Smooth muscle cell (in vitro differentiated cells): ENCODE measurements at regions not wholly inside any gene's neighbourhood (a gene's known extent, or its start where the extent isn't known, plus 50 kb on each side); places are given as distances from the start of the nearest gene placed in this dataset.

Experiments
- DNase-seq: peaks from one replicate; lab custom pipeline; 2025; ENCODE audit not compliant: unreplicated experiment; lab: John Stamatoyannopoulos, UW
- H2AFZ ChIP-seq: fragments of 200-600 bp; sonication (generic); 2 replicates; pipeline ENCODE4 v1.6.0; 2016; ENCODE audit warnings: antibody characterized with exemption, low read depth, mild to moderate bottlenecking
- H3F3A ChIP-seq: fragments of 200-600 bp; sonication (generic); 2 replicates; pipeline ENCODE4 v1.6.0; 2017; ENCODE audit warnings: antibody characterized with exemption, low read depth
- H3K27ac ChIP-seq: fragments of 200-600 bp; sonication (generic); 2 replicates; pipeline ENCODE4 v1.5.1; 2016; ENCODE audit warnings: low read depth, mild to moderate bottlenecking
- H3K27me3 ChIP-seq: fragments of 200-600 bp; sonication (generic); 2 replicates; pipeline ENCODE4 v1.6.1; 2016; ENCODE audit warnings: low read depth, mild to moderate bottlenecking
- H3K36me3 ChIP-seq: fragments of 200-600 bp; sonication (generic); 2 replicates; pipeline ENCODE4 v1.5.1; 2016; ENCODE audit warnings: low read depth
- H3K4me1 ChIP-seq: fragments of 200-600 bp; sonication (generic); 2 replicates; pipeline ENCODE4 v1.5.1; 2016; ENCODE audit warnings: low read depth
- H3K4me2 ChIP-seq: fragments of 200-600 bp; sonication (generic); 2 replicates; pipeline ENCODE4 v1.6.0; 2016; ENCODE audit warnings: mild to moderate bottlenecking
- H3K4me3 ChIP-seq: fragments of 200-600 bp; sonication (generic); 2 replicates; pipeline ENCODE4 v1.5.1; 2016; ENCODE audit warnings: mild to moderate bottlenecking
- H3K79me2 ChIP-seq: fragments of 200-600 bp; sonication (generic); 2 replicates; pipeline ENCODE4 v1.6.0; 2016; ENCODE audit warnings: low read depth, mild to moderate bottlenecking
- H3K9ac ChIP-seq: fragments of 200-600 bp; sonication (generic); 2 replicates; pipeline ENCODE4 v1.6.0; 2016; ENCODE audit warnings: low read depth
- H3K9me3 ChIP-seq: fragments of 200-600 bp; sonication (generic); replicated peaks from 2 replicates; pipeline ENCODE4 v1.5.1; 2016; ENCODE audit warnings: low read depth
- H4K20me1 ChIP-seq: fragments of 200-600 bp; sonication (generic); 2 replicates; pipeline ENCODE4 v1.6.0; 2016; ENCODE audit warnings: low read depth
- CTCF ChIP-seq: fragments of 200-600 bp; sonication (generic); IDR thresholded peaks from 2 replicates; pipeline ENCODE4 v1.5.1; 2017; ENCODE audit warnings: borderline replicate concordance, mild to moderate bottlenecking, antibody characterized with exemption; ENCODE audit not compliant: insufficient read depth, poor library complexity, severe bottlenecking
- WGBS: methylation state at CpG from one replicate; pipeline ENCODE4 v1.1.7; 2016; ENCODE audit warnings: low lambda C conversion rate; 5-methylcytosine and 5-hydroxymethylcytosine counted together

GRCh38 chr13:43990021-43990420, 110.3 kb downstream of the LACC1 start:
- H3K9ac ChIP-seq = no peak overlapping the region
- H3K79me2 ChIP-seq = no peaks in the 10 kb centered on the region
- no peaks in the 10 kb centered on the region for H3K9me3 ChIP-seq
- no peak overlapping the region for H3K27ac ChIP-seq
- no peaks in the 10 kb centered on the region for H3K36me3 ChIP-seq
- H3K4me2 ChIP-seq = no peak overlapping the region
- no peak for TF ChIP-seq CTCF
- H3K4me3 ChIP-seq = no peak overlapping the region
- WGBS = 73% methylated on average over 5 of the region's 5 CpGs
- no peaks in the 10 kb centered on the region for H4K20me1 ChIP-seq
- peaks cover 12% of the 10 kb centered on the region for H3K4me1 ChIP-seq
- H2AFZ ChIP-seq = peak overlapping the region; percentile 66
- no peak for DNase-seq
- no peaks in the 10 kb centered on the region for H3K27me3 ChIP-seq
- H3F3A ChIP-seq = peaks cover 13% of the 10 kb centered on the region

- no peak for TF ChIP-seq CTCF
Observed at GRCh38 chr13:43990829-43991228, 111.1 kb downstream of the LACC1 start.

GRCh38 chr13:43991773-43992201, 112.1 kb downstream of the LACC1 start:
- 79% methylated on average over 4 of the region's 4 CpGs for WGBS
- Histone ChIP-seq H3K27ac (no peak overlapping the region), H3K4me2 (no peak overlapping the region), H3K79me2 (no peaks in the 10 kb centered on the region), H4K20me1 (no peaks in the 10 kb centered on the region), H3K9me3 (no peaks in the 10 kb centered on the region), H3K9ac (no peak overlapping the region), H3K4me3 (no peak overlapping the region), H3K27me3 (no peaks in the 10 kb centered on the region), H3F3A (peaks cover 3% of the 10 kb centered on the region), H3K4me1 (peaks cover 1% of the 10 kb centered on the region), H3K36me3 (no peaks in the 10 kb centered on the region), H2AFZ (no peak overlapping the region)
- no peak for DNase-seq
- TF ChIP-seq CTCF = no peak

More at GRCh38 chr13:43990829-43991228, 111.1 kb downstream of the LACC1 start:
- Histone ChIP-seq H3K9me3 (no peaks in the 10 kb centered on the region), H3K79me2 (no peaks in the 10 kb centered on the region), H2AFZ (peak overlapping the region; percentile 66), H3F3A (peaks cover 11% of the 10 kb centered on the region), H3K27ac (no peak overlapping the region), H3K36me3 (no peaks in the 10 kb centered on the region), H3K4me2 (no peak overlapping the region), H3K4me1 (peaks cover 11% of the 10 kb centered on the region), H3K4me3 (no peak overlapping the region), H3K27me3 (no peaks in the 10 kb centered on the region), H4K20me1 (no peaks in the 10 kb centered on the region), H3K9ac (no peak overlapping the region)
- WGBS = 96% methylated on average over 3 of the region's 3 CpGs
- no peak for DNase-seq

GRCh38 chr13:43992211-43992610, 112.5 kb downstream of the LACC1 start:
- no peak overlapping the region for H3K4me3 ChIP-seq
- H3K36me3 ChIP-seq = no peaks in the 10 kb centered on the region
- H2AFZ ChIP-seq = no peak overlapping the region
- DNase-seq = no peak
- H3F3A ChIP-seq = no peaks in the 10 kb centered on the region
- H3K4me2 ChIP-seq = no peak overlapping the region
- H3K9ac ChIP-seq = no peak overlapping the region
- no peaks in the 10 kb centered on the region for H3K9me3 ChIP-seq
- no peaks in the 10 kb centered on the region for H3K27me3 ChIP-seq
- no peaks in the 10 kb centered on the region for H3K4me1 ChIP-seq
- no peak overlapping the region for H3K27ac ChIP-seq
- no peaks in the 10 kb centered on the region for H4K20me1 ChIP-seq
- WGBS = 67% methylated on average over 1 of the region's 1 CpG
- no peak for TF ChIP-seq CTCF
- H3K79me2 ChIP-seq = no peaks in the 10 kb centered on the region
